GM23338 (cell line): ENCODE measurements at regions not wholly inside any gene's neighbourhood (a gene's known extent, or its start where the extent isn't known, plus 50 kb on each side); places are given as distances from the start of the nearest gene placed in this dataset.

ENCODE experiments used
- ATAC-seq: fragments of 200-7000 bp; cut with Tn5 transposase; 3 replicates; pipeline ENCODE4 v1.9.1; 2020
- DNase-seq: peaks from one replicate; pipeline ENCODE4 v3.0.0-alpha.2; 2015; ENCODE audit warnings: low spot score
- H2AFZ ChIP-seq: fragments of 200-600 bp; sonication (generic); 2 replicates; pipeline ENCODE4 v1.8.0; 2016; ENCODE audit warnings: antibody characterized with exemption, mild to moderate bottlenecking, moderate library complexity
- H3F3A ChIP-seq: fragments of 200-600 bp; sonication (generic); replicated peaks from 2 replicates; pipeline ENCODE4 v1.8.0; 2017; ENCODE audit warnings: antibody characterized with exemption, mixed run types, low read depth
- H3K27ac ChIP-seq: fragments of 200-600 bp; sonication (generic); 2 replicates; pipeline ENCODE4 v1.6.1; 2016; ENCODE audit warnings: low read depth
- H3K27me3 ChIP-seq: fragments of 200-600 bp; sonication (generic); 2 replicates; pipeline ENCODE4 v1.8.0; 2016; ENCODE audit warnings: mild to moderate bottlenecking, mixed run types, moderate library complexity; ENCODE audit not compliant: insufficient read depth
- H3K36me3 ChIP-seq: fragments of 200-600 bp; sonication (generic); 2 replicates; pipeline ENCODE4 v1.8.0; 2016; ENCODE audit warnings: mild to moderate bottlenecking; ENCODE audit not compliant: insufficient read depth
- H3K4me1 ChIP-seq: fragments of 200-600 bp; sonication (generic); 2 replicates; pipeline ENCODE4 v1.8.0; 2016; ENCODE audit warnings: mild to moderate bottlenecking, moderate library complexity; ENCODE audit not compliant: insufficient read depth
- H3K4me2 ChIP-seq: fragments of 200-600 bp; sonication (generic); 2 replicates; pipeline ENCODE4 v1.7.1; 2017; ENCODE audit warnings: mixed run types
- H3K4me3 ChIP-seq: fragments of 200-600 bp; sonication (generic); 2 replicates; pipeline ENCODE4 v1.6.1; 2016; ENCODE audit warnings: mixed run types
- H3K79me2 ChIP-seq: fragments of 200-600 bp; sonication (generic); replicated peaks from 2 replicates; pipeline ENCODE4 v1.8.0; 2017; ENCODE audit warnings: mild to moderate bottlenecking; ENCODE audit not compliant: insufficient read depth
- H3K9me2 ChIP-seq: fragments of 200-600 bp; sonication (generic); 2 replicates; pipeline ENCODE4 v1.8.0; 2017; ENCODE audit not compliant: insufficient read depth
- H4K20me1 ChIP-seq: fragments of 200-600 bp; sonication (generic); replicated peaks from 2 replicates; pipeline ENCODE4 v1.8.0; 2017; ENCODE audit warnings: mild to moderate bottlenecking; ENCODE audit not compliant: insufficient read depth
- H3K27ac Mint-ChIP-seq: 2 replicates; pipeline ENCODE4 v1.8.0; 2020; ENCODE audit warnings: inconsistent platforms, mild to moderate bottlenecking, moderate library complexity, mixed read lengths
- H3K27me3 Mint-ChIP-seq: 3 replicates; pipeline ENCODE4 v1.8.0; 2022; ENCODE audit warnings: low read depth, mild to moderate bottlenecking, moderate library complexity, mixed read lengths, inconsistent platforms; ENCODE audit not compliant: insufficient read depth, poor library complexity
- H3K36me3 Mint-ChIP-seq: 3 replicates; pipeline ENCODE4 v1.8.0; 2021; ENCODE audit warnings: low read depth, mild to moderate bottlenecking, inconsistent platforms, moderate library complexity, mixed read lengths
- H3K4me1 Mint-ChIP-seq: 3 replicates; pipeline ENCODE4 v1.8.0; 2020; ENCODE audit warnings: mild to moderate bottlenecking, inconsistent platforms, mixed read lengths
- H3K4me3 Mint-ChIP-seq: 3 replicates; pipeline ENCODE4 v1.8.0; 2021; ENCODE audit warnings: moderate library complexity, mild to moderate bottlenecking, inconsistent platforms, mixed read lengths
- H3K9me3 Mint-ChIP-seq: 3 replicates; pipeline ENCODE4 v1.8.0; 2020; ENCODE audit warnings: moderate library complexity, mild to moderate bottlenecking, inconsistent platforms, mixed read lengths
- CREB1 ChIP-seq: fragments of 250-450 bp; sonication (Bioruptor Pico); IDR thresholded peaks from 2 replicates; pipeline ENCODE4 v1.5.0; 2020; ENCODE audit warnings: low read depth, mild to moderate bottlenecking, moderate library complexity
- ETS1 ChIP-seq: IDR thresholded peaks from 2 replicates; pipeline ENCODE4 v1.6.1; 2016; ENCODE audit warnings: antibody characterized with exemption
- EZH2phosphoT487 ChIP-seq: fragments of 200-600 bp; sonication (generic); IDR thresholded peaks from one replicate; pipeline ENCODE4 v1.8.1; 2018; ENCODE audit warnings: antibody characterized with exemption; ENCODE audit not compliant: unreplicated experiment
- JUNB ChIP-seq: IDR thresholded peaks from one replicate; pipeline ENCODE4 v1.6.1; 2016; ENCODE audit warnings: antibody characterized with exemption; ENCODE audit not compliant: unreplicated experiment
- NANOG ChIP-seq: IDR thresholded peaks from 2 replicates; pipeline ENCODE4 v1.6.1; 2016; ENCODE audit warnings: antibody characterized with exemption, borderline replicate concordance
- POLR2AphosphoS5 ChIP-seq: IDR thresholded peaks from 2 replicates; pipeline ENCODE4 v1.6.1; 2016; ENCODE audit warnings: antibody characterized with exemption, low read depth
- ZNF114 ChIP-seq: fragments of 250-450 bp; sonication (Bioruptor Pico); IDR thresholded peaks from 2 replicates; pipeline ENCODE4 v1.5.0; 2020; ENCODE audit warnings: mild to moderate bottlenecking, moderate library complexity
- ZNF331 ChIP-seq: fragments of 250-450 bp; sonication (Bioruptor Pico); IDR thresholded peaks from 2 replicates; pipeline ENCODE4 v1.5.0; 2020; ENCODE audit warnings: low read depth, mild to moderate bottlenecking, moderate library complexity
- ZNF462 ChIP-seq: fragments of 250-450 bp; sonication (Bioruptor Pico); IDR thresholded peaks from 2 replicates; pipeline ENCODE4 v1.5.0; 2020; ENCODE audit warnings: mild to moderate bottlenecking, moderate library complexity

- TF ChIP-seq ZNF114 (CRISPR knock-in tag) (no peak), EZH2phosphoT487 (no peak), JUNB (no peak), ETS1 (no peak)
Measured at GRCh38 chrX:13123247-13123856, 78.9 kb upstream of the FAM9C start (continued).

GRCh38 chrX:13121020-13121555, 76.7 kb upstream of the FAM9C start:
- H3K4me2 ChIP-seq = no peak overlapping the region
- peaks cover 18% of the 10 kb centered on the region for H3K36me3 Mint-ChIP-seq
- H2AFZ ChIP-seq = no peak overlapping the region
- H3K27me3 Mint-ChIP-seq = no peaks in the 10 kb centered on the region
- no peak for TF ChIP-seq POLR2AphosphoS5
- TF ChIP-seq ZNF114 (CRISPR knock-in tag) = no peak
- no peaks in the 10 kb centered on the region for H3K9me2 ChIP-seq
- H4K20me1 ChIP-seq = no peaks in the 10 kb centered on the region
- H3K27ac ChIP-seq = no peak overlapping the region
- DNase-seq = no peak
- H3F3A ChIP-seq = no peaks in the 10 kb centered on the region
- H3K4me1 Mint-ChIP-seq = peaks cover 7% of the 10 kb centered on the region
- H3K4me3 ChIP-seq = no peak overlapping the region
- no peak overlapping the region for H3K4me3 Mint-ChIP-seq
- H3K4me1 ChIP-seq = no peaks in the 10 kb centered on the region
- no peak overlapping the region for H3K27ac Mint-ChIP-seq
- H3K27me3 ChIP-seq = no peaks in the 10 kb centered on the region
- H3K79me2 ChIP-seq = no peaks in the 10 kb centered on the region
- H3K36me3 ChIP-seq = no peaks in the 10 kb centered on the region
- H3K9me3 Mint-ChIP-seq = peaks cover 20% of the 10 kb centered on the region
- ATAC-seq = no peak

GRCh38 chrX:13120017-13120416, 75.6 kb upstream of the FAM9C start:
- Mint-ChIP-seq H3K27me3 (no peaks in the 10 kb centered on the region), H3K4me3 (no peak overlapping the region), H3K27ac (no peak overlapping the region), H3K36me3 (peaks cover 18% of the 10 kb centered on the region), H3K4me1 (peaks cover 7% of the 10 kb centered on the region), H3K9me3 (peaks cover 20% of the 10 kb centered on the region)
- Histone ChIP-seq H3K4me3 (no peak overlapping the region), H2AFZ (no peak overlapping the region), H3K27ac (no peak overlapping the region), H3K27me3 (no peaks in the 10 kb centered on the region), H4K20me1 (no peaks in the 10 kb centered on the region), H3K9me2 (no peaks in the 10 kb centered on the region), H3K4me1 (no peaks in the 10 kb centered on the region), H3F3A (no peaks in the 10 kb centered on the region), H3K79me2 (no peaks in the 10 kb centered on the region), H3K36me3 (no peaks in the 10 kb centered on the region), H3K4me2 (no peak overlapping the region)
- ATAC-seq (no peak), DNase-seq (no peak)
- TF ChIP-seq JUNB (no peak), ZNF331 (CRISPR knock-in tag) (no peak), ZNF462 (CRISPR knock-in tag) (no peak), POLR2AphosphoS5 (no peak), NANOG (no peak), CREB1 (CRISPR knock-in tag) (no peak), ETS1 (no peak)
